Heart left ventricle (tissue), 16 donors: ENCODE measurements at regions not wholly inside any gene's neighbourhood (a gene's known extent, or its start where the extent isn't known, plus 50 kb on each side); places are given as distances from the start of the nearest gene placed in this dataset.

Experiments
- ATAC-seq, 4 donors: fragments of 200-7000 bp; cut with Tn5 transposase; one replicate each; pipeline ENCODE4 v1.9.1; 2020 to 2022; ENCODE audit warnings: moderate library complexity in 4 of 4, mild to moderate bottlenecking in 3 of 4, moderate number of reproducible peaks in 1 of 4
- DNase-seq, 5 donors: peaks; one replicate each; pipeline ENCODE4 v3.0.0-alpha.2; 2020
- H3K27ac ChIP-seq, 12 donors: fragments of 200-600 bp; sonication (generic) in 4 of 12; one replicate each; pipeline versions ENCODE4 v1.5.0 to v1.8.0; 2016 to 2022; ENCODE audit warnings: mild to moderate bottlenecking in 2 of 12
- H3K27me3 ChIP-seq, 9 donors: fragments of 200-600 bp; sonication (generic) in 2 of 9; one replicate each; pipeline versions ENCODE4 v1.5.1 to v1.8.0; 2016 to 2022; ENCODE audit warnings: mild to moderate bottlenecking in 3 of 9
- H3K36me3 ChIP-seq, 9 donors: fragments of 200-600 bp; sonication (generic) in 2 of 9; one replicate each; pipeline versions ENCODE4 v1.5.0 to v1.8.0; 2018 to 2022; ENCODE audit warnings: mild to moderate bottlenecking in 2 of 9
- H3K4me1 ChIP-seq, 12 donors: fragments of 200-600 bp; sonication (generic) in 4 of 12; one replicate each; pipeline versions ENCODE4 v1.5.0 to v1.8.0; 2016 to 2022; ENCODE audit warnings: mild to moderate bottlenecking in 3 of 12
- H3K4me3 ChIP-seq, 12 donors: fragments of 200-600 bp; sonication (generic) in 4 of 12; one replicate each; pipeline versions ENCODE4 v1.5.0 to v1.8.0; 2017 to 2022; ENCODE audit warnings: mild to moderate bottlenecking in 9 of 12, moderate library complexity in 4 of 12
- H3K9me3 ChIP-seq, 12 donors: fragments of 200-600 bp; sonication (generic) in 4 of 12; one replicate each; pipeline versions ENCODE4 v1.5.0 to v1.8.0; 2016 to 2022; ENCODE audit warnings: mild to moderate bottlenecking in 1 of 12
- POLR2A ChIP-seq, 2 donors: fragments of 450-650 bp; IDR thresholded peaks; one replicate each; pipeline ENCODE4 v1.6.1; 2017; ENCODE audit warnings: antibody characterized with exemption in 2 of 2, mild to moderate bottlenecking in 2 of 2, moderate library complexity in 2 of 2
- WGBS, 4 donors: extraction: QIAGEN DNeasy Blood & Tissue Kit in 2 of 4; methylation state at CpG; one replicate each; pipeline versions ENCODE4 v1.1.5 to v1.1.7; 2013 to 2018; 5-methylcytosine and 5-hydroxymethylcytosine counted together
- intact Hi-C, 10 donors: fragments of 100-400 bp; cut with DNase I; formaldehyde crosslinking; loops; one replicate each; pipeline versions ENCODE4 v1.11.1 to v1.14.2; 2022
- TF ChIP-seq, protein P1 (sequence below), 12 donors: fragments of 200-600 bp; sonication (generic) in 4 of 12; IDR thresholded peaks; one replicate each; pipeline versions ENCODE4 v1.5.0 to v1.8.0; 2018 to 2022; ENCODE audit warnings: antibody characterized with exemption in 12 of 12, mild to moderate bottlenecking in 5 of 12
- donor health status: ischemic (EF 13 %, LVEDD 7.1; RV severe dilation, severe dysfunction).
- donor health status: healthy with polysubstance abuse.
- donor health status: DM: no; HTN: yes; CAD: no.
- donor health status: DM: no; HTN: no; CAD: no.
- donor health status: ischemic (EF 25% LVEDD 6.9; RV normal size, moderate dysfunction).
- donor health status: ischemic (EF 25% LVEDD 5.7; RV mildly dilated, moderate dysfunction).
- donor health status: healthy.
- donor health status: DM: yes; HTN: yes; CAD: no.
- donor health status: ischemic (EF 35%, LVEDD 5.7; RV mildly dilated, moderate dysfunction).
- donor health status: nonischemic (EF 11% LVEDD 7.7; RV severe dilation, severe dysfunction).
- donor health status: DM: yes; HTN: yes; CAD: no.
- donor health status: PGD.
- donor health status: ischemic (EF 29% LVEDD 5.4; RV normal size, mild dysfunction).
- donor health status: nonischemic (EF 23%, LVEDD 6.1; RV moderate dilation, normal function).

DNA sequence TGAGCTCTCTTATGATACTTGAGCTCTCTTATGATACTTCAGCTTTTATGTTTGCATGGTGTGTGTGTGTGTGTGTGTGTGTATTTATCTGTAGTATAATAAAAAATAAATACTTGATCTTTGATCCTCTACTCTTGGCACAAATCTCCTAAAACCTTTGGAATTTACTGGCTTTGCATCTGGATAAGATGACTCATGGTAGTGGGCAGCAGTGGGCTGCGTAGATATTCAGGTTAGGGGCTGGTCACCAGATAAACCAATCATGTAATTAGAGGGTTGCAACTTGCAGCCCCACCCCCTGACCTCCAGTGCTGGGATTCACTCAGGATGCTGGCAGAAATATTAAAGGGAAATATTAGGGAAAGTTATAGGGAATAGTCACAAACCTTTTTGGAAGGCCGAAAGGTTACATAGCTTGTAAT is 151.9 kb upstream of the COL21A1 start:
- Histone ChIP-seq H3K4me3 (no peak overlapping the region), H3K27ac (no peak overlapping the region), H3K9me3 (peaks cover 0 to 7% (median 0%) of the 10 kb centered on the region in 12 donors), H3K4me1 (peaks cover 0 to 13% (median 3%) of the 10 kb centered on the region in 12 donors), H3K36me3 (no peaks in the 10 kb centered on the region), H3K27me3 (no peaks in the 10 kb centered on the region)
- no peak for TF ChIP-seq POLR2A (IDR thresholded peaks at IDR 0.05)
- TF ChIP-seq, protein P1, sequence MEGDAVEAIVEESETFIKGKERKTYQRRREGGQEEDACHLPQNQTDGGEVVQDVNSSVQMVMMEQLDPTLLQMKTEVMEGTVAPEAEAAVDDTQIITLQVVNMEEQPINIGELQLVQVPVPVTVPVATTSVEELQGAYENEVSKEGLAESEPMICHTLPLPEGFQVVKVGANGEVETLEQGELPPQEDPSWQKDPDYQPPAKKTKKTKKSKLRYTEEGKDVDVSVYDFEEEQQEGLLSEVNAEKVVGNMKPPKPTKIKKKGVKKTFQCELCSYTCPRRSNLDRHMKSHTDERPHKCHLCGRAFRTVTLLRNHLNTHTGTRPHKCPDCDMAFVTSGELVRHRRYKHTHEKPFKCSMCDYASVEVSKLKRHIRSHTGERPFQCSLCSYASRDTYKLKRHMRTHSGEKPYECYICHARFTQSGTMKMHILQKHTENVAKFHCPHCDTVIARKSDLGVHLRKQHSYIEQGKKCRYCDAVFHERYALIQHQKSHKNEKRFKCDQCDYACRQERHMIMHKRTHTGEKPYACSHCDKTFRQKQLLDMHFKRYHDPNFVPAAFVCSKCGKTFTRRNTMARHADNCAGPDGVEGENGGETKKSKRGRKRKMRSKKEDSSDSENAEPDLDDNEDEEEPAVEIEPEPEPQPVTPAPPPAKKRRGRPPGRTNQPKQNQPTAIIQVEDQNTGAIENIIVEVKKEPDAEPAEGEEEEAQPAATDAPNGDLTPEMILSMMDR (IDR thresholded peaks at IDR 0.05) = no peak
- DNase-seq (no peak), ATAC-seq (no peak)
- intact Hi-C loops = no loop called here
- WGBS, 4 donors = 86 to 91% (median 90%) methylated on average over 2 of the region's 2 CpGs

DNA sequence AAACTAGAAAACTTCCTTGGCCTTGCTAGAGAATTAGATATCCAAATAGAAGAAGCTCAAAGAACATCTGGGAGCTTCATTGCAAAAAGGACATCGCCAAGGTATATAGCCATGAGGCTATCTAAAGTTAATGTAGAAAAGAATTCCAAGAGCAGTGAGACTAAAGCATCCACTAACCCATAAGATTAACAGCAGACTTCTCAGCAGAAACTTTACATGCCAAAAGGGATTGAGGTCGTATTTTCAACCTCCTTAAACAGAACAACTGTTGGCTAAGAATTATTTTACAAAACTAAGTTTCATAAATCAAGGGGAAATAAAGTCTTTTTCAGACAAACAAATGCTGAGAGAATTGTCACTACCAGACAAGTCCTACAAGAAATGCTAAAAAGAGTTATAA is 149.1 kb upstream of the COL21A1 start:
- intact Hi-C loops = no loop called here
- H3K9me3 ChIP-seq = peaks cover 0 to 4% (median 0%) of the 10 kb centered on the region in 12 donors
- H3K27ac ChIP-seq = no peak overlapping the region
- no peaks in the 10 kb centered on the region for H3K4me1 ChIP-seq
- no peaks in the 10 kb centered on the region for H3K27me3 ChIP-seq
- no peak for ATAC-seq
- no peak for DNase-seq
- no peak overlapping the region for H3K4me3 ChIP-seq
- no peak for TF ChIP-seq POLR2A (IDR thresholded peaks at IDR 0.05)
- TF ChIP-seq, protein P1 (IDR thresholded peaks at IDR 0.05) = no peak
- no peaks in the 10 kb centered on the region for H3K36me3 ChIP-seq
- WGBS, 4 donors = 91 to 96% (median 93%) methylated on average over 2 of the region's 2 CpGs

DNA sequence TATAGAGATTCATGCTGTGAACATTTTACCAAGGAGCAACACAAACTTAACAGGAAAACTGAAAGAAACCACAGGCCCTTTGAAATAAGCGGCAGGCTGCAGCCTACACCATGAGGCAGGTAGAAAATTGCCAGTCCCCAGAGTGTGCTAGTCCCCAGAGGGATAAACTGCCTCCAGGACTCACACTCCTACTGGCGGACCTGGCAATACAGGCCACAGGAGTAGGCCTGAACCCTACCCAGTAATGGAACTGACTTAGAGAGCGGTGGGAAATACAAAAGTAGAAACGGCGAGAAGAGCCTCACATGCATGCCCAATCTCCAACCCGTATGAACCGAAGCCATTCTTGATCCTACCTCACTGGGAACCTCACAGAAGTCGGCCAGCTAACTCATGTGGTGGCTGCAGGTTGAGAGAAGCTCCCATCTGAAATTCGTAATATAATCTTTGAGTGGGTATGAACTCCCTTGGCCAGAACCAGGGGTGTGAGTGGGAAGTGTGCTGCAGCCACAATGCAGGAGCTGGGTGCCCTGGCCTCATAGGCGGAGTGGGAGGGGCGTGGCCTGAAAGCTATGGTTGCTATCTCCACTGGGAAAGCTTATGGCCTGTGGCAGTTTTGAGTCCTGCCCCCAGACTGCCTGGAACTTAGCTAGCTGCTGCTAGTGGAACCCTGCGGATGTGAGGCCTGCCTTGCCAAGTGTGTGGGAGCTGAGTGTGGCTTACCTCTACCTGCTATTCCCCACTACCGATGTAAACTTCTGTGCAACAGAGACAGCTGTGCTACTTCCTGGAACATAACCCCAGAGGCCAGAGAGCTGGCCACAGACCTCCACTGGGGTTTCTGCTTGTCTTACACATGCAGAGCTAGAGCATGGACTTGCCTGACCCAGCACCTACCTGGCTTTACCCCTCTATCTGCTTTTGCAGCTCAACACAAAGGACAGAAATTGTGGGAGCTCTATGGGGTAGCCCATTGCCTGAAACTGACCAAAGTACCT is 146.5 kb upstream of the COL21A1 start:
- no peak overlapping the region for H3K27ac ChIP-seq
- peaks cover 0 to 16% (median 0%) of the 10 kb centered on the region in 12 donors for H3K9me3 ChIP-seq
- H3K4me3 ChIP-seq = no peak overlapping the region
- intact Hi-C loops = loop anchor here in 1 of 10 donors (5.0 kb wide), 1 partner anchor 33 kb away; no protein-coding TSS in a partner anchor
- TF ChIP-seq, protein P1 (IDR thresholded peaks at IDR 0.05) = no peak
- TF ChIP-seq POLR2A (IDR thresholded peaks at IDR 0.05) = no peak
- ATAC-seq (no peak), DNase-seq (no peak)
- WGBS, 4 donors = 94 to 97% (median 95%) methylated on average over 13 of the region's 13 CpGs
- H3K4me1 ChIP-seq = peaks cover 0 to 1% (median 0%) of the 10 kb centered on the region in 12 donors
- no peaks in the 10 kb centered on the region for H3K27me3 ChIP-seq
- H3K36me3 ChIP-seq = no peaks in the 10 kb centered on the region

DNA sequence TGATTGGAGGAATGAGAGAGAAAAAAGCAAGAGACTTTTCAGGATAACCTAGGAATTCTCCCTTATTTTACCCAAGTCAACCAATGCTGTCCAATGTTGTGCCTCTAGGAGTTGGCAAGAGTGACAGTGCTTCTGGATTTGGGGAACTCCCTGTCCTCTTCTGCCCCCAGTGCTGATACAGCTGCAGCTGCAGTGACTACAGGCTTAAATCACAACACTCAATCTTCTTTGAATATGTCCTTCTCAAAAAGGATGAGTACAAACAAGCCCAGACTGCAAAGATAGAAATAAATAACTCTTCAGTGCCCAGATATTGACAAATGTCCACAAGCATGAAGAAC is 141.0 kb upstream of the COL21A1 start:
- Histone ChIP-seq H3K4me3 (no peak overlapping the region), H3K9me3 (peaks cover 0 to 17% (median 0%) of the 10 kb centered on the region in 12 donors), H3K4me1 (peaks cover 0 to 37% (median 10%) of the 10 kb centered on the region in 12 donors), H3K36me3 (no peaks in the 10 kb centered on the region), H3K27ac (no peak overlapping the region), H3K27me3 (no peaks in the 10 kb centered on the region)
- intact Hi-C loops = loop anchor here in 2 of 10 donors (5.0 to 10.0 kb wide), 2 partner anchors 56 to 64 kb away; no protein-coding TSS in a partner anchor
- no peak for DNase-seq
- TF ChIP-seq, protein P1 (IDR thresholded peaks at IDR 0.05) = peak in 1 of 12 donors; percentile 32
- TF ChIP-seq POLR2A (IDR thresholded peaks at IDR 0.05) = no peak
- ATAC-seq = peak; percentile 68 to 84 (median 70)
